ENCODE measurements at regions not wholly inside any gene's neighbourhood (a gene's known extent, or its start where the extent isn't known, plus 50 kb on each side); places are given as distances from the start of the nearest gene placed in this dataset.

- TF ChIP-seq, protein P1, sequence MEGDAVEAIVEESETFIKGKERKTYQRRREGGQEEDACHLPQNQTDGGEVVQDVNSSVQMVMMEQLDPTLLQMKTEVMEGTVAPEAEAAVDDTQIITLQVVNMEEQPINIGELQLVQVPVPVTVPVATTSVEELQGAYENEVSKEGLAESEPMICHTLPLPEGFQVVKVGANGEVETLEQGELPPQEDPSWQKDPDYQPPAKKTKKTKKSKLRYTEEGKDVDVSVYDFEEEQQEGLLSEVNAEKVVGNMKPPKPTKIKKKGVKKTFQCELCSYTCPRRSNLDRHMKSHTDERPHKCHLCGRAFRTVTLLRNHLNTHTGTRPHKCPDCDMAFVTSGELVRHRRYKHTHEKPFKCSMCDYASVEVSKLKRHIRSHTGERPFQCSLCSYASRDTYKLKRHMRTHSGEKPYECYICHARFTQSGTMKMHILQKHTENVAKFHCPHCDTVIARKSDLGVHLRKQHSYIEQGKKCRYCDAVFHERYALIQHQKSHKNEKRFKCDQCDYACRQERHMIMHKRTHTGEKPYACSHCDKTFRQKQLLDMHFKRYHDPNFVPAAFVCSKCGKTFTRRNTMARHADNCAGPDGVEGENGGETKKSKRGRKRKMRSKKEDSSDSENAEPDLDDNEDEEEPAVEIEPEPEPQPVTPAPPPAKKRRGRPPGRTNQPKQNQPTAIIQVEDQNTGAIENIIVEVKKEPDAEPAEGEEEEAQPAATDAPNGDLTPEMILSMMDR (conservative IDR thresholded peaks at IDR 0.05; ENCODE audit: control insufficient read depth, insufficient read depth, low read depth, low read length), result no peak
Observed at GRCh38 chr4:25474690-25475089, 97.6 kb downstream of the ANAPC4 start.

GRCh38 chr4:25477221-25477620 lies 100.2 kb downstream of the ANAPC4 start:
- DNase-seq (ENCODE audit: low read depth), result peak; percentile 73
- TF ChIP-seq, protein P1 (conservative IDR thresholded peaks at IDR 0.05; ENCODE audit: control insufficient read depth, insufficient read depth, low read depth, low read length), result no peak
- no peak overlapping the region for H3K4me3 ChIP-seq (ENCODE audit: control insufficient read depth, low read depth, low read length)

More at GRCh38 chr4:25474690-25475089, 97.6 kb downstream of the ANAPC4 start:
- H3K4me3 ChIP-seq (ENCODE audit: control insufficient read depth, low read depth, low read length), result no peak overlapping the region
- no peak for DNase-seq (ENCODE audit: low read depth)

GRCh38 chr4:25481648-25482047 lies 104.6 kb downstream of the ANAPC4 start:
- TF ChIP-seq, protein P1 (conservative IDR thresholded peaks at IDR 0.05; ENCODE audit: control insufficient read depth, insufficient read depth, low read depth, low read length), result no peak
- DNase-seq (ENCODE audit: low read depth), result no peak

GRCh38 chr4:25484243-25484721 lies 107.2 kb downstream of the ANAPC4 start:
- H3K4me3 ChIP-seq (ENCODE audit: control insufficient read depth, low read depth, low read length), result no peak overlapping the region
- TF ChIP-seq, protein P1 (conservative IDR thresholded peaks at IDR 0.05; ENCODE audit: control insufficient read depth, insufficient read depth, low read depth, low read length), result no peak
- no peak for DNase-seq (ENCODE audit: low read depth)

More at GRCh38 chr4:25481648-25482047, 104.6 kb downstream of the ANAPC4 start:
- H3K4me3 ChIP-seq (ENCODE audit: control insufficient read depth, low read depth, low read length), result no peak overlapping the region

DNA sequence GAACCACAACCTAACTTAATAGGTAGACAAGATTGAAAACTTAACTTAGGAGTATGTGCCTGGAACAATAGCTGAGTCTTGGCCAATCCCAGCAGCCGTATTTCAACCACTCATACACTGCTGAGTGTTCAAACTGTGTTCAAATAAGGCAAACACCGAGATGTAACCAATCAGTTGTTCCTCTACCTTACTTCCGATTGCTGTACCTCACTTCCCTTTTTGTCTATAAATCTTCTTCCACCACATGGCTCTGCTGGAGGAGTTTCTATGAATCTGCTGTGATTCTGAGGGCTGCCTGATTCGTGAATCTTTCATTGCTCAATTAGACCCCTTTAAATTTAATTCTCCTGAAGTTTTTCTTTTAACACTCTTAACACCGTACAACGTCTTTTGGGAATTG lies 108.0 kb downstream of the ANAPC4 start:
- TF ChIP-seq, protein P1 (conservative IDR thresholded peaks at IDR 0.05; ENCODE audit: control insufficient read depth, insufficient read depth, low read depth, low read length), result no peak
- no peak for DNase-seq (ENCODE audit: low read depth)
- no peak overlapping the region for H3K4me3 ChIP-seq (ENCODE audit: control insufficient read depth, low read depth, low read length)

DNA sequence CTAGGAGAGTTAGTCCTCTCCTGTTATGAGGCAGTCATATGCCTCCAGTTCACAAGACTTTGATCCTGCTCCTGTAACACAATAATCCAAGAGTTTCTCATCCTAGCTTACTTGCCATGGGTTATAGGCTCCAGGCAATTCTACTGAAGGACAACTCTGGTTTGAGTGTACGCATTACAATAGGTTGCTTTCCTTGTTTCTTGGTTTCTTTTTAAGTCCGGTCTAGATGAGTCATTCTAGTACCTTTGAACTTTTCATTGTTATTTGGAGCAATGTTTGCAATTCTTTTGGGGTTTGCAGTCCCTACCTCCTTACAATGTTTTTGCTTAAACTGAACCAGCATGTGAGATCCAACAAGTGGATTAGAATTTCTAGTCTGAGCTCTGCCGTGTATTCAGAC lies 109.1 kb downstream of the ANAPC4 start:
- DNase-seq (ENCODE audit: low read depth), result no peak
- H3K4me3 ChIP-seq (ENCODE audit: control insufficient read depth, low read depth, low read length), result no peak overlapping the region
- TF ChIP-seq, protein P1 (conservative IDR thresholded peaks at IDR 0.05; ENCODE audit: control insufficient read depth, insufficient read depth, low read depth, low read length), result no peak

DNA sequence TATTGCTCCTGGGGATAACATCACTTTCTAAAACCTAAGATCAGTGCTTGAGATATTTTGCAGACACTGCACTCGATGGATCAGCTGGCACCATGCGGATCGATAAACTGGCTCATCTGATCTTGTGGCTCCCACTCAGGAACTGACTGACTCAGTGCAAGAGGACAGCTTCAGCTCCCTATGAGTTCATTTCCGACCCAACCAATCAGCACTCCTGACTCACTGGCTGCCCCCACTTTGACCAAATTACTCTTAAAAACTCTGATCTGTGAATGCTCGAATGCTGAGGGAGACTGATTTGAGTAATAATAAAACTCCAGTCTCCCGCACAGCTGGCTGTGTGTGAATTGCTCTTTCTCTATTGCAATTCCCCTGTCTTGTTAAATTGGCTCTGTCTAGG lies 110.1 kb downstream of the ANAPC4 start:
- TF ChIP-seq, protein P1 (conservative IDR thresholded peaks at IDR 0.05; ENCODE audit: control insufficient read depth, insufficient read depth, low read depth, low read length), result no peak
- DNase-seq (ENCODE audit: low read depth), result no peak
- H3K4me3 ChIP-seq (ENCODE audit: control insufficient read depth, low read depth, low read length), result no peak overlapping the region
